CD4-positive, alpha-beta memory T cell (primary cell): ENCODE measurements at regions not wholly inside any gene's neighbourhood (a gene's known extent, or its start where the extent isn't known, plus 50 kb on each side); places are given as distances from the start of the nearest gene placed in this dataset.
"Not testable (repeated sequence)": the region's sequence is repeated elsewhere in the genome, so short reads cannot be mapped to it uniquely, and the experiment has no call there.

Source experiments
- CTCF ChIA-PET: fragments of 350-600 bp; sonication (Branson Sonifier 250); formaldehyde crosslinking; loops from one replicate; lab custom pipeline; 2021; ENCODE audit warnings: inconsistent platforms; ENCODE audit not compliant: partially characterized antibody; lab: Charles Lee
- POLR2A ChIA-PET: fragments of 350-600 bp; sonication (Branson Sonifier 250); formaldehyde crosslinking; loops from one replicate; lab custom pipeline; 2021; ENCODE audit not compliant: partially characterized antibody; lab: Charles Lee
- DNase-seq, 5 donors: peaks; one replicate each; pipeline versions ENCODE4 v3.0.0 to v3.0.0-alpha.2; 2020 to 2022; ENCODE audit warnings: mixed read lengths in 1 of 5
- H3K27ac ChIP-seq: one replicate; pipeline ENCODE4 v1.7.0; 2013; ENCODE audit warnings: low read depth, low read length
- H3K27me3 ChIP-seq: 2 replicates; pipeline ENCODE4 v1.7.0; 2013; ENCODE audit warnings: mild to moderate bottlenecking, low read length, moderate library complexity; ENCODE audit not compliant: insufficient read depth
- H3K36me3 ChIP-seq: 2 replicates; pipeline ENCODE4 v1.7.0; 2013; ENCODE audit warnings: mild to moderate bottlenecking, low read length, moderate library complexity; ENCODE audit not compliant: insufficient read depth
- H3K4me1 ChIP-seq: 2 replicates; pipeline ENCODE4 v1.7.0; 2013; ENCODE audit warnings: mild to moderate bottlenecking, low read length, moderate library complexity; ENCODE audit not compliant: insufficient read depth
- H3K4me3 ChIP-seq, 2 donors: one replicate each; pipeline ENCODE4 v1.7.0; 2013; ENCODE audit warnings: low read length in 2 of 2, mild to moderate bottlenecking in 1 of 2
- H3K9me3 ChIP-seq, 2 donors: one replicate each; pipeline ENCODE4 v1.7.0; 2013; ENCODE audit warnings: low read length in 2 of 2, control low read depth in 1 of 2; ENCODE audit not compliant: control insufficient read depth in 1 of 2
- H3K27ac Mint-ChIP-seq, 7 donors: one replicate each; pipeline ENCODE4 v1.8.0; 2020 to 2021; ENCODE audit warnings: mixed read lengths in 7 of 7, mild to moderate bottlenecking in 6 of 7, inconsistent platforms in 3 of 7, moderate library complexity in 3 of 7
- H3K27me3 Mint-ChIP-seq, 2 donors: one replicate each; pipeline ENCODE4 v1.8.0; 2020 to 2021; ENCODE audit warnings: mixed read lengths in 2 of 2
- H3K36me3 Mint-ChIP-seq, 2 donors: one replicate each; pipeline ENCODE4 v1.8.0; 2020 to 2021; ENCODE audit warnings: mixed read lengths in 2 of 2, inconsistent platforms in 1 of 2, mild to moderate bottlenecking in 1 of 2
- H3K4me1 Mint-ChIP-seq, 4 donors: one replicate each; pipeline ENCODE4 v1.8.0; 2020 to 2021; ENCODE audit warnings: mixed read lengths in 4 of 4, mild to moderate bottlenecking in 1 of 4
- H3K4me3 Mint-ChIP-seq, 8 donors: one replicate each; pipeline ENCODE4 v1.8.0; 2020 to 2021; ENCODE audit warnings: mixed read lengths in 8 of 8, mild to moderate bottlenecking in 7 of 8, moderate library complexity in 6 of 8, inconsistent platforms in 3 of 8
- H3K9me3 Mint-ChIP-seq, 8 donors: one replicate each; pipeline ENCODE4 v1.8.0; 2020 to 2021; ENCODE audit warnings: mixed read lengths in 8 of 8, mild to moderate bottlenecking in 5 of 8, inconsistent platforms in 3 of 8, moderate library complexity in 1 of 8
- intact Hi-C: fragments of 100-400 bp; cut with micrococcal nuclease; formaldehyde crosslinking; loops from one replicate; pipeline ENCODE4 v1.15.1; 2023

- Histone ChIP-seq H3K4me3 (no peak overlapping the region), H3K27ac (no peak overlapping the region), H3K36me3 (no peaks in the 10 kb centered on the region), H3K27me3 (no peaks in the 10 kb centered on the region), H3K9me3 (no peaks in the 10 kb centered on the region), H3K4me1 (no peaks in the 10 kb centered on the region)
- Mint-ChIP-seq H3K4me3 (no peak overlapping the region), H3K27me3 (peaks cover 0 to 2% of the 10 kb centered on the region in 2 donors), H3K36me3 (no peaks in the 10 kb centered on the region), H3K9me3 (peaks cover 0 to 5% (median 0%) of the 10 kb centered on the region in 8 donors), H3K4me1 (peaks cover 0 to 2% (median 0%) of the 10 kb centered on the region in 4 donors), H3K27ac (peak overlapping the region in 2 of 7 donors; percentile 3 to 43)
- ChIA-PET POLR2A (no interaction called here), CTCF (no interaction called here)
- no peak for DNase-seq
- intact Hi-C loops = no loop called here
Measured at GRCh38 chr9:124146031-124146561, 111.7 kb upstream of the NEK6 start.

GRCh38 chr9:124149992-124150391, 107.8 kb upstream of the NEK6 start:
- no peak for DNase-seq
- no peak overlapping the region for H3K27ac Mint-ChIP-seq
- no peaks in the 10 kb centered on the region for H3K36me3 ChIP-seq
- no peaks in the 10 kb centered on the region for H3K9me3 ChIP-seq
- no peak overlapping the region for H3K4me3 ChIP-seq
- no peak overlapping the region for H3K27ac ChIP-seq
- peaks cover 4 to 9% (median 8%) of the 10 kb centered on the region in 4 donors for H3K4me1 Mint-ChIP-seq
- H3K4me3 Mint-ChIP-seq = no peak overlapping the region
- no peaks in the 10 kb centered on the region for H3K27me3 ChIP-seq
- no peaks in the 10 kb centered on the region for H3K4me1 ChIP-seq
- intact Hi-C loops = no loop called here
- ChIA-PET POLR2A (no interaction called here), CTCF (no interaction called here)
- peaks cover 0 to 2% of the 10 kb centered on the region in 2 donors for H3K27me3 Mint-ChIP-seq
- H3K9me3 Mint-ChIP-seq = peaks cover 0 to 9% (median 3%) of the 10 kb centered on the region in 8 donors
- H3K36me3 Mint-ChIP-seq = no peaks in the 10 kb centered on the region

DNA sequence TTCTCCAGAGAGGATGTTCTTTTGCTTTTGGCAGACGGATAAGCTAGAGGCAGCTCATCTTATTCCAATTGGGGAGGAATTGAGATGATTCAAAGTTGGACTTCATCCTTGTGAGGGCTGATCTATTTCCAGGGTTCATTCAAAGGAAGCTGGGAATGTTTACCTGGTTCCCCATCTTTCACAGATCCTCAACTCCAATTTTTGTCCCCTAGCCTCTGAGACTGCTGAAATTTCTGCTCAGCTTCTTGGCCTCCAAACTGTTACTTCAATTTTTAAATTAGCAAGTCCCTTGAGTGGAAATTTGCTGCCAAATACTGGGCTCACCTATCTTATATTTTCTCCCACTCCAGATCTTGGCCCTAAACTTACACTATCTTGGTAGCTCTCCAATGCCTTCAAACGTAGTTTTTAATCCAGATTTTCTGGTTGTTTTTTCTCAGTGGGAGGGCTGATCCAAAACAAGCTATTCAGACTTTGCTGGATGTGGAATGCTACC, 93.9 kb upstream of the NEK6 start:
- H3K36me3 ChIP-seq = no peaks in the 10 kb centered on the region
- H3K9me3 Mint-ChIP-seq = peaks cover 0 to 25% (median 13%) of the 10 kb centered on the region in 8 donors
- H3K4me1 ChIP-seq = no peaks in the 10 kb centered on the region
- no peak overlapping the region for H3K27ac Mint-ChIP-seq
- H3K4me1 Mint-ChIP-seq = no peaks in the 10 kb centered on the region
- no peak overlapping the region for H3K4me3 Mint-ChIP-seq
- intact Hi-C loops = no loop called here
- no peaks in the 10 kb centered on the region for H3K27me3 ChIP-seq
- H3K27ac ChIP-seq = no peak overlapping the region
- DNase-seq = no peak
- H3K27me3 Mint-ChIP-seq = peaks cover 2 to 4% of the 10 kb centered on the region in 2 donors
- CTCF ChIA-PET = interaction anchor here (0.9 kb wide), 1 partner anchor 16 kb away, joined by 3 read pairs; no protein-coding TSS in a partner anchor
- no peaks in the 10 kb centered on the region for H3K9me3 ChIP-seq
- H3K4me3 ChIP-seq = no peak overlapping the region
- POLR2A ChIA-PET = no interaction called here
- peaks cover 0 to 4% of the 10 kb centered on the region in 2 donors for H3K36me3 Mint-ChIP-seq

DNA sequence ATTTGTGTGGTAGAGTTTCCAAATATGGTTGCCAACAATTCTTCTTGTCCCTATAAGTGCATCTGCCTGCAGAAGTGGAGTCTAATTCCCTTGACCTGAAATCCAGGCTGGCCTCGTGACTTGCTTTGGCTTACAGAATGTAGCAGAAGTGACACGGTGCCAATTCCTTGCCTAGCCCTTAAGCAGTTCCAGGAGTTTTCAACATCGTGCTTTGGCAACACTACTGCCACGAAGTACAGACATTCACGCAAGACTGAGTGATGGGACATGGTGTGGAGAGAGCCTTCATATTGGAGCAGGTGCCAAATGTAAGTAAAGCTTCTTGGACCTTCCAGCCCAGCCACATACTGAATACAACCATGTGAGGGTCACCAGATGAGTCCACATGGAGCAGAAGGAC, 92.9 kb upstream of the NEK6 start:
- H3K4me1 ChIP-seq = no peaks in the 10 kb centered on the region
- Mint-ChIP-seq H3K4me1 (no peaks in the 10 kb centered on the region), H3K4me3 (peak overlapping the region in 1 of 8 donors; percentile 52), H3K36me3 (peaks cover 0 to 4% of the 10 kb centered on the region in 2 donors), H3K27ac (no peak overlapping the region), H3K27me3 (peaks cover 2 to 4% of the 10 kb centered on the region in 2 donors), H3K9me3 (peaks cover 0 to 25% (median 13%) of the 10 kb centered on the region in 8 donors)
- H3K9me3 ChIP-seq = no peaks in the 10 kb centered on the region
- intact Hi-C loops = no loop called here
- ChIA-PET CTCF (no interaction called here), POLR2A (no interaction called here)
- H3K27ac ChIP-seq = no peak overlapping the region
- no peaks in the 10 kb centered on the region for H3K36me3 ChIP-seq
- H3K4me3 ChIP-seq = no peak overlapping the region
- no peak for DNase-seq
- no peaks in the 10 kb centered on the region for H3K27me3 ChIP-seq

GRCh38 chr9:124174433-124174832, 83.3 kb upstream of the NEK6 start:
- no peaks in the 10 kb centered on the region for H3K27me3 ChIP-seq
- Mint-ChIP-seq H3K4me3 (peak overlapping the region in 2 of 8 donors; percentile 22 to 43), H3K4me1 (peaks cover 33 to 51% (median 41%) of the 10 kb centered on the region in 4 donors), H3K27me3 (no peaks in the 10 kb centered on the region), H3K9me3 (peaks cover 0 to 22% (median 9%) of the 10 kb centered on the region in 8 donors), H3K36me3 (no peaks in the 10 kb centered on the region), H3K27ac (peak overlapping the region in 3 of 7 donors; percentile 33 to 73 (median 56))
- peaks cover 42% of the 10 kb centered on the region for H3K4me1 ChIP-seq
- H3K9me3 ChIP-seq = no peaks in the 10 kb centered on the region
- DNase-seq = no peak
- no peaks in the 10 kb centered on the region for H3K36me3 ChIP-seq
- intact Hi-C loops = no loop called here
- no peak overlapping the region for H3K27ac ChIP-seq
- POLR2A ChIA-PET = no interaction called here
- CTCF ChIA-PET = no interaction called here
- no peak overlapping the region for H3K4me3 ChIP-seq

GRCh38 chr9:124177522-124177921, 80.2 kb upstream of the NEK6 start:
- POLR2A ChIA-PET = interaction anchor here (0.6 kb wide), 1 partner anchor 27 kb away, joined by 3 read pairs; no protein-coding TSS in a partner anchor
- peaks cover 15 to 27% (median 20%) of the 10 kb centered on the region in 4 donors for H3K4me1 Mint-ChIP-seq
- CTCF ChIA-PET = not testable (repeated sequence)

DNA sequence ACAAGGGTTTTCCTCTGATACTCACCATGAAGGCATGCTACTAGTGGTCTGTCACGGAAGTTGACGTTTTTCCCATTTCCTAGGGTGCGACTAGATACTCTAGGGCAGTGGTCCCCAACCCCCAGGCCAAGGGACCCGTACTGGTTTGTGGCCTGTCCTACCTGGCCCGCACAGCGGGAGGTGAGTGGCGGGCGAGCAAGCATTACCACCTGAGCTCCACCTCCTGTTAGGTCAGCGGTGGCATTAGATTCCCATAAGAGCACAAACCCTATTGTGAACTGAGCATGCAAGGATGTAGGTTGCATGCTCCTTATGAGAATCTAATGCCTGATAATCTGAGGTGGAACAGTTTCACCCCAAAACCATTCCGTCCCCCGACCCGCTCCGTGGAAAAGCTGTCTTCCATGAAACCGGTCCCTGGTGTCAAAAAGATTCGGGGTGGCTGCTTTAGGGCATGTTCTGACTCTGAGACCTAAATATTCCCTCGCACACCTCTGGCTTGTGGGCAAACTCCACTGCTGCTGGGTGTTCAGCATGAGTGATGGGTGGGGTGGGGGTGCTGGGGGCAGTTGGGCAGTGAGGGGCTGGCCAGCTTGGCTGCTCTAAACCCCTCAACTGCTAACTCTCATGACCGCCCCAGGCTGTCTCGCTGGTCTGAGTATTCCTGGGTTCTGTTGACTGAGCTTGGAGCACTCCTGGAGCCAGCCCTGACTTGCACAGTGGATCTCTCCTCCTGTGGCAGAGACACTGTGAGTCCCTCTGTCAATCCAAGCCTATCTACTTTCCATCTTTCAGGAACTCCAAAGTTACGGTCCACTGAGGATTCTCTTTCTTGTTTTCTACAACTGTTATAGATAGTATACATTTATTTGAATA, 78.3 kb upstream of the NEK6 start:
- Histone ChIP-seq H3K4me1 (peaks cover 1% of the 10 kb centered on the region), H3K9me3 (no peaks in the 10 kb centered on the region), H3K36me3 (no peaks in the 10 kb centered on the region), H3K27ac (no peak overlapping the region), H3K4me3 (no peak overlapping the region), H3K27me3 (no peaks in the 10 kb centered on the region)
- Mint-ChIP-seq H3K9me3 (peaks cover 0 to 4% (median 0%) of the 10 kb centered on the region in 8 donors), H3K4me3 (no peak overlapping the region), H3K27ac (no peak overlapping the region), H3K36me3 (no peaks in the 10 kb centered on the region), H3K27me3 (peaks cover 0 to 3% of the 10 kb centered on the region in 2 donors), H3K4me1 (peaks cover 1 to 8% (median 4%) of the 10 kb centered on the region in 4 donors)
- POLR2A ChIA-PET = no interaction called here
- intact Hi-C loops = no loop called here
- no peak for DNase-seq
- CTCF ChIA-PET = no interaction called here

More at GRCh38 chr9:124177522-124177921, 80.2 kb upstream of the NEK6 start:
- H3K27me3 ChIP-seq, H3K27me3 Mint-ChIP-seq, H3K9me3 ChIP-seq, H3K36me3 ChIP-seq, intact Hi-C loops, H3K4me3 Mint-ChIP-seq, H3K27ac ChIP-seq, DNase-seq, H3K4me3 ChIP-seq, H3K36me3 Mint-ChIP-seq: not testable (repeated sequence)
- Mint-ChIP-seq H3K9me3 (peaks cover 0 to 11% (median 5%) of the 10 kb centered on the region in 8 donors), H3K27ac (peak overlapping the region in 1 of 7 donors; percentile 54)
- peaks cover 20% of the 10 kb centered on the region for H3K4me1 ChIP-seq
